HEK293 (cell line): ENCODE measurements at regions not wholly inside any gene's neighbourhood (a gene's known extent, or its start where the extent isn't known, plus 50 kb on each side); places are given as distances from the start of the nearest gene placed in this dataset.

ENCODE experiments used
- CTCF ChIA-PET: fragments of 350-600 bp; formaldehyde crosslinking; extraction: SDS; loops from one replicate; lab custom pipeline; 2021; ENCODE audit warnings: antibody characterized with exemption; lab: Yijun Ruan, JAX
- POLR2A ChIA-PET: fragments of 300-600 bp; formaldehyde crosslinking; extraction: SDS; loops from one replicate; lab custom pipeline; 2020; ENCODE audit warnings: antibody characterized with exemption, inconsistent platforms; lab: Yijun Ruan, JAX
- H3K27ac ChIP-seq: fragments of 200-500 bp; sonication (Bioruptor generic); 2 replicates; pipeline ENCODE4 v1.5.1; 2014; ENCODE audit warnings: low read depth, low read length, control low read depth, inconsistent platforms; ENCODE audit errors: extremely low read depth
- H3K36me3 ChIP-seq, 2 experiments: fragments of 200-500 bp in 1 of 2; sonication (Bioruptor generic) in 1 of 2; 1 replicate in 1 of 2; 2 replicates in 1 of 2; pipeline ENCODE4 v1.5.1; 2014 to 2017; ENCODE audit warnings: inconsistent platforms in 2 of 2, low read length in 2 of 2; ENCODE audit not compliant: control insufficient read depth in 2 of 2, insufficient read depth in 1 of 2
- H3K4me1 ChIP-seq: fragments of 200-500 bp; sonication (Bioruptor generic); 2 replicates; pipeline ENCODE4 v1.5.1; 2014; ENCODE audit warnings: mild to moderate bottlenecking, low read length, inconsistent platforms; ENCODE audit not compliant: control insufficient read depth, insufficient read depth
- H3K4me3 ChIP-seq: 2 replicates; pipeline ENCODE4 v1.5.1; 2011; ENCODE audit warnings: low read depth, mild to moderate bottlenecking, control low read depth, low read length, moderate library complexity
- H3K9me3 ChIP-seq: fragments of 200-500 bp; sonication (Bioruptor generic); 2 replicates; pipeline ENCODE4 v1.5.1; 2014; ENCODE audit warnings: low read depth, low read length, inconsistent platforms; ENCODE audit not compliant: control insufficient read depth, insufficient read depth
- GLIS2 ChIP-seq: fragments of 450-650 bp; formaldehyde crosslinking; IDR thresholded peaks from 2 replicates; pipeline ENCODE4 v1.5.1; 2016; ENCODE audit warnings: missing biosample characterization, missing genetic modification characterization
- HOXC10 ChIP-seq: sonication (generic); formaldehyde crosslinking; IDR thresholded peaks from 2 replicates; pipeline ENCODE4 v1.8.1; 2023; ENCODE audit warnings: mild to moderate bottlenecking, missing genetic modification reagents
- SCRT1 ChIP-seq: fragments of 450-650 bp; formaldehyde crosslinking; IDR thresholded peaks from 2 replicates; pipeline ENCODE4 v1.5.1; 2016; ENCODE audit warnings: missing biosample characterization, missing genetic modification characterization, borderline replicate concordance
- ZBTB1 ChIP-seq: fragments of 450-650 bp; formaldehyde crosslinking; IDR thresholded peaks from 2 replicates; pipeline ENCODE4 v1.5.1; 2016; ENCODE audit warnings: missing biosample characterization, missing genetic modification characterization
- ZNF132 ChIP-seq: fragments of 450-650 bp; formaldehyde crosslinking; IDR thresholded peaks from 2 replicates; pipeline ENCODE4 v1.5.1; 2017; ENCODE audit warnings: missing biosample characterization, missing genetic modification characterization, borderline replicate concordance
- ZNF133 ChIP-seq: fragments of 450-650 bp; formaldehyde crosslinking; IDR thresholded peaks from 2 replicates; pipeline ENCODE4 v1.5.1; 2016; ENCODE audit warnings: missing biosample characterization, missing genetic modification characterization
- ZNF37A ChIP-seq: fragments of 450-650 bp; IDR thresholded peaks from 2 replicates; pipeline ENCODE4 v1.5.1; 2018; ENCODE audit warnings: missing biosample characterization, missing genetic modification characterization
- ZNF501 ChIP-seq: fragments of 450-650 bp; formaldehyde crosslinking; IDR thresholded peaks from 2 replicates; pipeline ENCODE4 v1.5.1; 2016; ENCODE audit warnings: missing biosample characterization, missing genetic modification characterization
- ZNF514 ChIP-seq: fragments of 450-650 bp; formaldehyde crosslinking; IDR thresholded peaks from 2 replicates; pipeline ENCODE4 v1.5.1; 2016; ENCODE audit warnings: missing biosample characterization, missing genetic modification characterization
- ZNF571 ChIP-seq: fragments of 450-650 bp; formaldehyde crosslinking; IDR thresholded peaks from 2 replicates; pipeline ENCODE4 v1.5.0; 2017; ENCODE audit warnings: missing biosample characterization, missing genetic modification characterization
- ZNF610 ChIP-seq: fragments of 450-650 bp; formaldehyde crosslinking; IDR thresholded peaks from 2 replicates; pipeline ENCODE4 v1.5.1; 2016; ENCODE audit warnings: missing biosample characterization, missing genetic modification characterization, borderline replicate concordance
- ZNF621 ChIP-seq: fragments of 450-650 bp; formaldehyde crosslinking; IDR thresholded peaks from 2 replicates; pipeline ENCODE4 v1.5.1; 2017; ENCODE audit warnings: missing biosample characterization, missing genetic modification characterization
- ZNF623 ChIP-seq: fragments of 450-650 bp; formaldehyde crosslinking; IDR thresholded peaks from 2 replicates; pipeline ENCODE4 v1.5.1; 2016; ENCODE audit warnings: missing biosample characterization, missing genetic modification characterization
- ZNF76 ChIP-seq: fragments of 450-650 bp; formaldehyde crosslinking; IDR thresholded peaks from 2 replicates; pipeline ENCODE4; 2016; ENCODE audit warnings: low read depth, missing biosample characterization, missing genetic modification characterization, borderline replicate concordance
- ZNF791 ChIP-seq: fragments of 450-650 bp; formaldehyde crosslinking; IDR thresholded peaks from 2 replicates; pipeline ENCODE4 v1.5.1; 2016; ENCODE audit warnings: missing biosample characterization, missing genetic modification characterization
- TF ChIP-seq, protein P1 (sequence below): fragments of 450-650 bp; formaldehyde crosslinking; IDR thresholded peaks from 2 replicates; pipeline ENCODE4 v1.5.1; 2016; ENCODE audit warnings: missing biosample characterization, missing genetic modification characterization
- TF ChIP-seq, protein P2 (sequence below): fragments of 450-650 bp; formaldehyde crosslinking; IDR thresholded peaks from 2 replicates; pipeline ENCODE4 v1.5.1; 2016; ENCODE audit warnings: missing biosample characterization, missing genetic modification characterization
- TF ChIP-seq, protein P3 (sequence below): sonication (generic); formaldehyde crosslinking; IDR thresholded peaks from 2 replicates; pipeline ENCODE4 v1.8.1; 2022; ENCODE audit warnings: mild to moderate bottlenecking, moderate library complexity, missing genetic modification reagents
- TF ChIP-seq, protein P4 (sequence below): fragments of 450-650 bp; formaldehyde crosslinking; IDR thresholded peaks from 2 replicates; pipeline ENCODE4 v1.5.1; 2016; ENCODE audit warnings: missing biosample characterization, missing genetic modification characterization, borderline replicate concordance
- TF ChIP-seq, protein P5 (sequence below): fragments of 450-650 bp; formaldehyde crosslinking; IDR thresholded peaks from 2 replicates; pipeline ENCODE4 v1.5.1; 2016; ENCODE audit warnings: missing biosample characterization, missing genetic modification characterization

DNA sequence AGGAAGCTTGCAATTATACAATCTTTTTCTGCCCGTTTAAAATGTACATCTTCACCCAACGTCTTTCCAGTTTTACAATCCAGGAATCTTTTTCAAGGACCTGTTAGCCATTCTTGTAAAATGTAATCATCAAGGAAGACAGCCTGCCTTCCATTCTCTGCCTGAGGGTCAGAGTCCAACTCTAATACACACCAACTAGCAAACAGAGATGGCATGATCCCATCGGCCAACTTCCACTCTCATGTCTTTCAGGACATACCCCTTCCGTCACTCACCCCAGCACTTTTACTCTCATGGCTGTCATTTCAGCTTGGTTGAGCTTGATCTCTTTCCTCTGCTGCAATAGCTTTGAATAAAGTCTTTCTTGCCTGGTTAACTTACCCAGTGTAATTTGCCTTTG lies 172.5 kb upstream of the NETO1 start:
- Histone ChIP-seq H3K4me3 (no peak overlapping the region), H3K27ac (no peak overlapping the region), H3K9me3 (no peaks in the 10 kb centered on the region), H3K36me3 (no peaks in the 10 kb centered on the region), H3K4me1 (no peaks in the 10 kb centered on the region)
- CTCF ChIA-PET = no interaction called here
- POLR2A ChIA-PET = no interaction called here
- TF ChIP-seq ZNF610 (tag by site-specific recombination) = no peak
- TF ChIP-seq ZNF501 (tag by site-specific recombination) = no peak
- TF ChIP-seq SCRT1 = no peak
- TF ChIP-seq ZNF791 (tag by site-specific recombination) = no peak
- no peak for TF ChIP-seq ZNF132
- no peak for TF ChIP-seq ZBTB1 (tag by site-specific recombination)
- TF ChIP-seq ZNF621 (tag by site-specific recombination) = no peak
- TF ChIP-seq GLIS2 (tag by site-specific recombination) = no peak
- no peak for TF ChIP-seq ZNF623 (tag by site-specific recombination)
- no peak for TF ChIP-seq HOXC10 (CRISPR knock-in tag)
- TF ChIP-seq, protein P1, sequence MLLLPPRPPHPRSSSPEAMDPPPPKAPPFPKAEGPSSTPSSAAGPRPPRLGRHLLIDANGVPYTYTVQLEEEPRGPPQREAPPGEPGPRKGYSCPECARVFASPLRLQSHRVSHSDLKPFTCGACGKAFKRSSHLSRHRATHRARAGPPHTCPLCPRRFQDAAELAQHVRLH = no peak
- TF ChIP-seq, protein P2, sequence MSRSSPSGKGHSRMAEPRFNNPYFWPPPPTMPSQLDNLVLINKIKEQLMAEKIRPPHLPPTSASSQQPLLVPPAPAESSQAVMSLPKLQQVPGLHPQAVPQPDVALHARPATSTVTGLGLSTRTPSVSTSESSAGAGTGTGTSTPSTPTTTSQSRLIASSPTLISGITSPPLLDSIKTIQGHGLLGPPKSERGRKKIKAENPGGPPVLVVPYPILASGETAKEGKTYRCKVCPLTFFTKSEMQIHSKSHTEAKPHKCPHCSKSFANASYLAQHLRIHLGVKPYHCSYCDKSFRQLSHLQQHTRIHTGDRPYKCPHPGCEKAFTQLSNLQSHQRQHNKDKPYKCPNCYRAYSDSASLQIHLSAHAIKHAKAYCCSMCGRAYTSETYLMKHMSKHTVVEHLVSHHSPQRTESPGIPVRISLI (tag by site-specific recombination) = no peak
- TF ChIP-seq ZNF133 (tag by site-specific recombination) = no peak
- no peak for TF ChIP-seq ZNF571 (tag by site-specific recombination)
- TF ChIP-seq, protein P3, sequence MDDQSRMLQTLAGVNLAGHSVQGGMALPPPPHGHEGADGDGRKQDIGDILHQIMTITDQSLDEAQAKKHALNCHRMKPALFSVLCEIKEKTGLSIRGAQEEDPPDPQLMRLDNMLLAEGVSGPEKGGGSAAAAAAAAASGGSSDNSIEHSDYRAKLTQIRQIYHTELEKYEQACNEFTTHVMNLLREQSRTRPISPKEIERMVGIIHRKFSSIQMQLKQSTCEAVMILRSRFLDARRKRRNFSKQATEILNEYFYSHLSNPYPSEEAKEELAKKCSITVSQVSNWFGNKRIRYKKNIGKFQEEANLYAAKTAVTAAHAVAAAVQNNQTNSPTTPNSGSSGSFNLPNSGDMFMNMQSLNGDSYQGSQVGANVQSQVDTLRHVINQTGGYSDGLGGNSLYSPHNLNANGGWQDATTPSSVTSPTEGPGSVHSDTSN (CRISPR knock-in tag) = no peak
- TF ChIP-seq ZNF76 = no peak
- TF ChIP-seq, protein P4, sequence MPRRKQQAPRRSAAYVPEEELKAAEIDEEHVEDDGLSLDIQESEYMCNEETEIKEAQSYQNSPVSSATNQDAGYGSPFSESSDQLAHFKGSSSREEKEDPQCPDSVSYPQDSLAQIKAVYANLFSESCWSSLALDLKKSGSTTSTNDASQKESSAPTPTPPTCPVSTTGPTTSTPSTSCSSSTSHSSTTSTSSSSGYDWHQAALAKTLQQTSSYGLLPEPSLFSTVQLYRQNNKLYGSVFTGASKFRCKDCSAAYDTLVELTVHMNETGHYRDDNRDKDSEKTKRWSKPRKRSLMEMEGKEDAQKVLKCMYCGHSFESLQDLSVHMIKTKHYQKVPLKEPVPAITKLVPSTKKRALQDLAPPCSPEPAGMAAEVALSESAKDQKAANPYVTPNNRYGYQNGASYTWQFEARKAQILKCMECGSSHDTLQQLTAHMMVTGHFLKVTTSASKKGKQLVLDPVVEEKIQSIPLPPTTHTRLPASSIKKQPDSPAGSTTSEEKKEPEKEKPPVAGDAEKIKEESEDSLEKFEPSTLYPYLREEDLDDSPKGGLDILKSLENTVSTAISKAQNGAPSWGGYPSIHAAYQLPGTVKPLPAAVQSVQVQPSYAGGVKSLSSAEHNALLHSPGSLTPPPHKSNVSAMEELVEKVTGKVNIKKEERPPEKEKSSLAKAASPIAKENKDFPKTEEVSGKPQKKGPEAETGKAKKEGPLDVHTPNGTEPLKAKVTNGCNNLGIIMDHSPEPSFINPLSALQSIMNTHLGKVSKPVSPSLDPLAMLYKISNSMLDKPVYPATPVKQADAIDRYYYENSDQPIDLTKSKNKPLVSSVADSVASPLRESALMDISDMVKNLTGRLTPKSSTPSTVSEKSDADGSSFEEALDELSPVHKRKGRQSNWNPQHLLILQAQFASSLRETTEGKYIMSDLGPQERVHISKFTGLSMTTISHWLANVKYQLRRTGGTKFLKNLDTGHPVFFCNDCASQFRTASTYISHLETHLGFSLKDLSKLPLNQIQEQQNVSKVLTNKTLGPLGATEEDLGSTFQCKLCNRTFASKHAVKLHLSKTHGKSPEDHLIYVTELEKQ (tag by site-specific recombination) = no peak
- TF ChIP-seq ZNF37A (tag by site-specific recombination) = no peak
- TF ChIP-seq, protein P5, sequence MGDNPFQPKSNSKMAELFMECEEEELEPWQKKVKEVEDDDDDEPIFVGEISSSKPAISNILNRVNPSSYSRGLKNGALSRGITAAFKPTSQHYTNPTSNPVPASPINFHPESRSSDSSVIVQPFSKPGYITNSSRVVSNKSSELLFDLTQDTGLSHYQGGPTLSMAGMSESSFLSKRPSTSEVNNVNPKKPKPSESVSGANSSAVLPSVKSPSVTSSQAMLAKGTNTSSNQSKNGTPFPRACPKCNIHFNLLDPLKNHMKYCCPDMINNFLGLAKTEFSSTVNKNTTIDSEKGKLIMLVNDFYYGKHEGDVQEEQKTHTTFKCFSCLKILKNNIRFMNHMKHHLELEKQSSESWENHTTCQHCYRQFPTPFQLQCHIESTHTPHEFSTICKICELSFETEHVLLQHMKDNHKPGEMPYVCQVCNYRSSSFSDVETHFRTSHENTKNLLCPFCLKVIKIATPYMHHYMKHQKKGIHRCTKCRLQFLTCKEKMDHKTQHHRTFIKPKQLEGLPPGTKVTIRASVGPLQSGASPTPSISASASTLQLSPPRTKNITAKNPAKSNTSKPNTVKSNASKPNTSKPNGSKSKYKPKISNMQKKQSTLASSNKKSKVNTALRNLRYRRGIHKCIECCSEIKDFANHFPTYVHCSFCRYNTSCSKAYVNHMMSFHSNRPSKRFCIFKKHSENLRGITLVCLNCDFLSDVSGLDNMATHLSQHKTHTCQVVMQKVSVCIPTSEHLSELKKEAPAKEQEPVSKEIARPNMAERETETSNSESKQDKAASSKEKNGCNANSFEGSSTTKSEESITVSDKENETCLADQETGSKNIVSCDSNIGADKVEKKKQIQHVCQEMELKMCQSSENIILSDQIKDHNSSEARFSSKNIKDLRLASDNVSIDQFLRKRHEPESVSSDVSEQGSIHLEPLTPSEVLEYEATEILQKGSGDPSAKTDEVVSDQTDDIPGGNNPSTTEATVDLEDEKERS (tag by site-specific recombination) = no peak
- TF ChIP-seq ZNF514 (tag by site-specific recombination) = no peak
